GM06990 (cell line): ENCODE measurements at regions not wholly inside any gene's neighbourhood (a gene's known extent, or its start where the extent isn't known, plus 50 kb on each side); places are given as distances from the start of the nearest gene placed in this dataset.

ENCODE experiments used
- DNase-seq: peaks from one replicate; pipeline ENCODE4 v3.0.0-alpha.2; 2011; ENCODE audit not compliant: insufficient read length; ENCODE audit errors: extremely low read depth
- H3K27me3 ChIP-seq: replicated peaks from 2 replicates; pipeline ENCODE4 v1.6.0; 2011; ENCODE audit warnings: low read length; ENCODE audit not compliant: control insufficient read depth, insufficient read depth
- H3K36me3 ChIP-seq: 2 replicates; pipeline ENCODE4 v1.5.1; 2011; ENCODE audit warnings: low read length; ENCODE audit not compliant: control insufficient read depth, insufficient read depth
- H3K4me3 ChIP-seq: replicated peaks from 2 replicates; pipeline ENCODE4 v1.5.1; 2011; ENCODE audit warnings: low read depth, mild to moderate bottlenecking, control low read depth, low read length
- CTCF ChIP-seq: IDR thresholded peaks from 2 replicates; pipeline ENCODE4 v1.5.1; 2011; ENCODE audit warnings: low read length, control low read depth, mild to moderate bottlenecking, inconsistent platforms; ENCODE audit not compliant: insufficient read depth, poor library complexity, severe bottlenecking

GRCh38 chr16:11452298-11452697 is 107.0 kb downstream of the RMI2 start:
- Histone ChIP-seq H3K4me3 (no peak overlapping the region), H3K27me3 (no peaks in the 10 kb centered on the region), H3K36me3 (no peaks in the 10 kb centered on the region)
- DNase-seq = no peak
- no peak for TF ChIP-seq CTCF

- H3K4me3 ChIP-seq = no peak overlapping the region
- DNase-seq = no peak
- H3K36me3 ChIP-seq = no peaks in the 10 kb centered on the region
- no peaks in the 10 kb centered on the region for H3K27me3 ChIP-seq
- no peak for TF ChIP-seq CTCF
Measured at GRCh38 chr16:11452746-11453389, 107.6 kb downstream of the RMI2 start.

- no peak for DNase-seq
- no peaks in the 10 kb centered on the region for H3K27me3 ChIP-seq
- no peak for TF ChIP-seq CTCF
- H3K36me3 ChIP-seq = no peaks in the 10 kb centered on the region
- H3K4me3 ChIP-seq = no peak overlapping the region
Measured at GRCh38 chr16:11456741-11457140, 111.5 kb downstream of the RMI2 start.

DNA sequence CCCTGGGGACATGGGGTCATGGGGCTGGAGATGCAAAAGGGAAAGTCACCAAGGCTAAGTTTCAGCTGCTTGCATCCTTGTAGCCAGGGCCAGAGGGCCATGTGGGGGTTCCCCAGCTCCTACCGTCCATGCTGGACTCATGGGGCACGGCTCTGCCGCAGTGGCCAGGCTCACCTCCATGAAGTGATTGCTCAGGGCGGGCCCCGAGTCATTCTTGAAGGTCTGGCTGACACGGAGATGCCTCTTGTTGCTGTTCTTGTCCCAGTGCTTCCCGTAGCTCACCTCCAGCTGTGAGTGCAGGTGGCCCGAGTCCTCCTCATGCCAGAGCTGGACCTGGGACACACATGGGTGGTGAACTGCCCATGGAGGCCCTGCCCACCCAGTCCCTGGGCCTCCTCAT is 114.5 kb downstream of the RMI2 start:
- Histone ChIP-seq H3K27me3 (no peaks in the 10 kb centered on the region), H3K4me3 (no peak overlapping the region)
- no peak for DNase-seq

GRCh38 chr16:11460820-11461594 is 115.7 kb downstream of the RMI2 start:
- TF ChIP-seq CTCF = no peak
- DNase-seq = no peak
- Histone ChIP-seq H3K27me3 (no peaks in the 10 kb centered on the region), H3K4me3 (no peak overlapping the region), H3K36me3 (no peaks in the 10 kb centered on the region)

More for the DNA sequence above, 114.5 kb downstream of the RMI2 start:
- no peaks in the 10 kb centered on the region for H3K36me3 ChIP-seq
- TF ChIP-seq CTCF = no peak
